ENCODE measurements at regions not wholly inside any gene's neighbourhood (a gene's known extent, or its start where the extent isn't known, plus 50 kb on each side); places are given as distances from the start of the nearest gene placed in this dataset.

DNA sequence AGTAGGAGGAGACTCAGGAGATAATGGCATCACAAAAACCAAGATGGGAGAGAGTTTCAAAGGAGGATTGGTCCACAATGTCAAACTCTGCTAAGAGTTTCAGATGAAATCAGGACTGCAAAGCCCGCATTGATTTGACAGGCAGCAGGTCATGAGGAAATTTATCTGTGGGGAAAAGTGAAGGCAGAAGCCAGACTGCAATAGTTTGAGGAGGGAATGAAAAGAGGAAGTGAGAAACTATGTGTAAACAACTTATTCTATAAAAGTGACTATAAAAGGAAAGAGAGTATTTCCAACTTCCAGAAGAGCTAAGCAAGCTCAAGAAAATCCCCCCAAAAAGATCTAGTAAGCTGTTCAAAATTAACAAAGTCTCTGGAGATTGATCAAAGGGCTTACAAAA is 66.3 kb upstream of the DGKK start:
- DNase-seq, result peak; percentile 11

Measured in RPMI8226 (cell line).